ENCODE measurements at regions not wholly inside any gene's neighbourhood (a gene's known extent, or its start where the extent isn't known, plus 50 kb on each side); places are given as distances from the start of the nearest gene placed in this dataset.
"Not testable (repeated sequence)": the region's sequence is repeated elsewhere in the genome, so short reads cannot be mapped to it uniquely, and the experiment has no call there.

DNA sequence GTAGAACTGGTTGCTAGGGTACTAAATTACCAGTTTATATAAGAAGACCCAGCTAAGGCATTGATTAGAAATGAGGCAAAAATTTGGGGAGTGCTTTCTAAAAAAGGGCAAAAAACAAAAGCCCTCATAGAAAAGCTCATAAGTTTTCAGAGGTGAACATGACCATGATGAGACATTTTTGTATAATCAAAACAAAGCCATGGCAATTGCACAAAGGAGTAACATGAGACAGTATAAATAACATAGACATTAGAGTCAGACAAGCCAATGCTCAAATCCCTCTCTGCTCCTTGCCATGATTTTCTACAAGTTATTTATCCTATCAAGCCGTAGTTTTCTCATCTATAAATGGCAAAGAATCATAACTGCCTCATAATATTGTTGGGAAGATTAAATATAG is 112.2 kb upstream of the ADTRP start:
- no peak for DNase-seq
- no peak overlapping the region for H3K27ac Mint-ChIP-seq
- H3K4me1 Mint-ChIP-seq, result peaks cover 2% of the 10 kb centered on the region
- H3K9me3 Mint-ChIP-seq, result peaks cover 2% of the 10 kb centered on the region
- H3K27me3 Mint-ChIP-seq, result peaks cover 3% of the 10 kb centered on the region
- intact Hi-C loops (cut with micrococcal nuclease), result no loop called here
- no peaks in the 10 kb centered on the region for H3K36me3 Mint-ChIP-seq (ENCODE audit: low read depth)
- no peak overlapping the region for H3K4me3 Mint-ChIP-seq

GRCh38 chr6:11890209-11890608 is 111.6 kb upstream of the ADTRP start:
- H3K4me3 Mint-ChIP-seq, result no peak overlapping the region
- H3K9me3 Mint-ChIP-seq, result peaks cover 8% of the 10 kb centered on the region
- peaks cover 3% of the 10 kb centered on the region for H3K27me3 Mint-ChIP-seq
- H3K36me3 Mint-ChIP-seq (ENCODE audit: low read depth), result no peaks in the 10 kb centered on the region
- intact Hi-C loops (cut with micrococcal nuclease), result no loop called here
- peaks cover 2% of the 10 kb centered on the region for H3K4me1 Mint-ChIP-seq
- no peak for DNase-seq
- no peak overlapping the region for H3K27ac Mint-ChIP-seq

GRCh38 chr6:11889572-11889971 is 111.0 kb upstream of the ADTRP start:
- Mint-ChIP-seq H3K4me3 (no peak overlapping the region), H3K36me3 (ENCODE audit: low read depth) (no peaks in the 10 kb centered on the region), H3K27ac (no peak overlapping the region), H3K4me1 (peaks cover 2% of the 10 kb centered on the region), H3K27me3 (peaks cover 3% of the 10 kb centered on the region), H3K9me3 (peaks cover 9% of the 10 kb centered on the region)
- intact Hi-C loops (cut with micrococcal nuclease), result no loop called here
- DNase-seq, result no peak

GRCh38 chr6:11888727-11889126 is 110.1 kb upstream of the ADTRP start:
- intact Hi-C loops (cut with micrococcal nuclease), result no loop called here
- Mint-ChIP-seq H3K4me1 (peaks cover 2% of the 10 kb centered on the region), H3K27me3 (peaks cover 3% of the 10 kb centered on the region), H3K27ac (no peak overlapping the region), H3K4me3 (no peak overlapping the region), H3K36me3 (ENCODE audit: low read depth) (no peaks in the 10 kb centered on the region), H3K9me3 (peaks cover 9% of the 10 kb centered on the region)
- no peak for DNase-seq

GRCh38 chr6:11885159-11885558 is 106.6 kb upstream of the ADTRP start:
- peaks cover 2% of the 10 kb centered on the region for H3K4me1 Mint-ChIP-seq
- H3K27me3 Mint-ChIP-seq, result peaks cover 3% of the 10 kb centered on the region
- peaks cover 20% of the 10 kb centered on the region for H3K9me3 Mint-ChIP-seq
- no peak overlapping the region for H3K4me3 Mint-ChIP-seq
- DNase-seq, result no peak
- H3K36me3 Mint-ChIP-seq (ENCODE audit: low read depth), result no peaks in the 10 kb centered on the region
- H3K27ac Mint-ChIP-seq, result no peak overlapping the region
- intact Hi-C loops (cut with micrococcal nuclease), result no loop called here

DNA sequence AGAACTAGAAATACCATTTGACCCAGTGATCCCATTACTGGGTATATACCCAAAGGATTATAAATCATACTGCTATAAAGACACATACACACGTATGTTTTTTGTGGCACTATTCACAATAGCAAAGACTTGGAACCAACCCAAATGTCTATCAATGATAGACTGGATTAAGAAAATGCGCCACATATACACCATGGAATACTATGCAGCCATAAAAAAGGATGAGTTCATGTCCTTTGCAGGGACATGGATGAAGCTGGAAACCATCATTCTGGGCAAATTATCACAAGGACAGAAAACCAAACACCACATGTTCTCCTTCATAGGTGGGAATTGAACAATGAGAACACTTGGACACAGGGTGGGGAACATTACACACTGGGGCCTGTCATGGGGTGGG is 104.9 kb upstream of the ADTRP start:
- DNase-seq; H3K36me3 Mint-ChIP-seq (ENCODE audit: low read depth); H3K27ac Mint-ChIP-seq; H3K4me1 Mint-ChIP-seq; intact Hi-C loops (cut with micrococcal nuclease); H3K27me3 Mint-ChIP-seq; H3K4me3 Mint-ChIP-seq: not testable (repeated sequence)
- H3K9me3 Mint-ChIP-seq, result peaks cover 24% of the 10 kb centered on the region

GRCh38 chr6:11880156-11880555 is 101.6 kb upstream of the ADTRP start:
- H3K9me3 Mint-ChIP-seq, result peaks cover 15% of the 10 kb centered on the region
- H3K4me3 Mint-ChIP-seq; H3K36me3 Mint-ChIP-seq (ENCODE audit: low read depth); H3K4me1 Mint-ChIP-seq; H3K27ac Mint-ChIP-seq; H3K27me3 Mint-ChIP-seq; intact Hi-C loops (cut with micrococcal nuclease): not testable (repeated sequence)
- DNase-seq, result peak; percentile 22

DNA sequence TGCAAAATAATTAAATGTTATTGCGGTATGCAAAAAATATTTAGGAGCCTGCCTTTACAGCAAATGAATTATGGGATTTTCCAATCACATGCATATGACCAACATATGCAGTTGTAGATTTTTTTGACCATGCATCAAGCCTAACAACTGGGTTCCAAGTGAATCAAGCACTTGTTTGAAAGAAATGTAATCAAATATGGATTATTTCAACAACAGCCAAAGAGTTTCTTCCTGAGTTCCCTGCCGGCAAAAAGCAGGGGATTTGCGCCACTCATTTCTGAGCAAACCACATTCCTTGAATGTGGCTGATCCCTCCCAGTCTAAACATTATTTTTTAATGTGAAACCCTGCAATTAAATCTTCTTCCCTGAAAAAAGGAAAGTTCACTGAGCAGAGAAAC is 100.1 kb upstream of the ADTRP start:
- Mint-ChIP-seq H3K36me3 (ENCODE audit: low read depth) (no peaks in the 10 kb centered on the region), H3K4me1 (no peaks in the 10 kb centered on the region), H3K27me3 (peaks cover 3% of the 10 kb centered on the region), H3K4me3 (no peak overlapping the region), H3K27ac (no peak overlapping the region), H3K9me3 (peaks cover 15% of the 10 kb centered on the region)
- intact Hi-C loops (cut with micrococcal nuclease), result no loop called here
- DNase-seq, result no peak

GRCh38 chr6:11878029-11878428 is 99.4 kb upstream of the ADTRP start:
- no peak overlapping the region for H3K27ac Mint-ChIP-seq
- no peak for DNase-seq
- H3K27me3 Mint-ChIP-seq, result peaks cover 3% of the 10 kb centered on the region
- H3K9me3 Mint-ChIP-seq, result peaks cover 15% of the 10 kb centered on the region
- H3K4me3 Mint-ChIP-seq, result no peak overlapping the region
- intact Hi-C loops (cut with micrococcal nuclease), result no loop called here
- no peaks in the 10 kb centered on the region for H3K36me3 Mint-ChIP-seq (ENCODE audit: low read depth)
- no peaks in the 10 kb centered on the region for H3K4me1 Mint-ChIP-seq

DNA sequence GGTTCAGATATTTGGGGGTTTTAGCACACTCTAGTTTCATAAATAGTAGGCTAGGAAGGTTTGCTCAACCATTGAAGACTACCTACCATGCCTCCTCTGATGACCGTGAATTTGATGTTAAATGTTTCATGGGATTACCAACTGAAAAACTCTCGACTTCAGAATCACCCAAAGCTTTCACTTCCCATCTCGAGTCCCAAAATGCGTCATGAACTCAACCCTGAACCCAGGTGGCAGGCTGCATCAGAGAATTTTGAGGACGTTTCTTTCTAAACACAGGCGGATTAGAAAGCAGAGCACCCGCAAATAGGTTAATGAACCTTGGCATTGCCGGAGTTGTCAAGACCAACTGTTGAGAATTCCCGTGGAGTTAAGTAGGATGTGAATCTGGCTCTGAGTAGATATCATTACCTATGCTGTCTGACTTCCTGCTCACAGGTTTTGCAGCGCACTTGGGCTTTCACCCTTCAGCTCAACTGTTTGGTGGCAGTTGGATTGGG is 98.4 kb upstream of the ADTRP start:
- Mint-ChIP-seq H3K9me3 (peaks cover 10% of the 10 kb centered on the region), H3K4me3 (no peak overlapping the region), H3K36me3 (ENCODE audit: low read depth) (no peaks in the 10 kb centered on the region), H3K4me1 (no peaks in the 10 kb centered on the region), H3K27me3 (peaks cover under 1% of the 10 kb centered on the region), H3K27ac (no peak overlapping the region)
- intact Hi-C loops (cut with micrococcal nuclease), result no loop called here
- DNase-seq, result no peak

GRCh38 chr6:11875325-11876109 is 96.9 kb upstream of the ADTRP start:
- peak; percentile 29 for DNase-seq
- no peaks in the 10 kb centered on the region for H3K4me1 Mint-ChIP-seq
- intact Hi-C loops (cut with micrococcal nuclease), result no loop called here
- no peaks in the 10 kb centered on the region for H3K27me3 Mint-ChIP-seq
- H3K36me3 Mint-ChIP-seq (ENCODE audit: low read depth), result no peaks in the 10 kb centered on the region
- H3K4me3 Mint-ChIP-seq, result no peak overlapping the region
- H3K9me3 Mint-ChIP-seq, result peaks cover 13% of the 10 kb centered on the region
- H3K27ac Mint-ChIP-seq, result no peak overlapping the region

- no peaks in the 10 kb centered on the region for H3K27me3 Mint-ChIP-seq
- H3K36me3 Mint-ChIP-seq (ENCODE audit: low read depth), result no peaks in the 10 kb centered on the region
- no peak overlapping the region for H3K27ac Mint-ChIP-seq
- no peaks in the 10 kb centered on the region for H3K4me1 Mint-ChIP-seq
- H3K4me3 Mint-ChIP-seq, result no peak overlapping the region
- H3K9me3 Mint-ChIP-seq, result peaks cover 13% of the 10 kb centered on the region
- intact Hi-C loops (cut with micrococcal nuclease), result no loop called here
- DNase-seq, result peak; percentile 29
Observed at GRCh38 chr6:11869672-11870340, 91.2 kb upstream of the ADTRP start.

DNA sequence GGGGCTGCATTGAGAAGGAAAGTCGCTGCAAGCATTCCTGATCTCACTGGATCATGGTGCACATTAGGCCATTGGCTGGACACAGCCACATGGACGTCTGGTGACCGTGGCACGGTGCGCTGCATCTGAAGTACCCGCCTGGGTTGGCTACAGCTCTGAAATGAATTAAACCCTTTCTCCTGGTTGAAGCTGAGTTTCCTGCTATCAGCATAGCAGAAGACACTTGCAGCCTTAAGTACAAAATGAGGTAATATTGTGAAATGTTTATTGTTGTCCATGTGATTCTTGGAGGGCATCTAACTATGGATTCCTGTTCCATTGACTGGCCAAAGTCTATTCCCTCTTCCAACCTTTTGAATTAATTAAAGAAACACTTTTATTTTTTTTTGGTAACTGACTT is 89.8 kb upstream of the ADTRP start:
- Mint-ChIP-seq H3K27ac (no peak overlapping the region), H3K4me1 (no peaks in the 10 kb centered on the region), H3K36me3 (ENCODE audit: low read depth) (no peaks in the 10 kb centered on the region), H3K9me3 (peaks cover 13% of the 10 kb centered on the region), H3K27me3 (no peaks in the 10 kb centered on the region), H3K4me3 (no peak overlapping the region)
- intact Hi-C loops (cut with micrococcal nuclease), result no loop called here
- no peak for DNase-seq

DNA sequence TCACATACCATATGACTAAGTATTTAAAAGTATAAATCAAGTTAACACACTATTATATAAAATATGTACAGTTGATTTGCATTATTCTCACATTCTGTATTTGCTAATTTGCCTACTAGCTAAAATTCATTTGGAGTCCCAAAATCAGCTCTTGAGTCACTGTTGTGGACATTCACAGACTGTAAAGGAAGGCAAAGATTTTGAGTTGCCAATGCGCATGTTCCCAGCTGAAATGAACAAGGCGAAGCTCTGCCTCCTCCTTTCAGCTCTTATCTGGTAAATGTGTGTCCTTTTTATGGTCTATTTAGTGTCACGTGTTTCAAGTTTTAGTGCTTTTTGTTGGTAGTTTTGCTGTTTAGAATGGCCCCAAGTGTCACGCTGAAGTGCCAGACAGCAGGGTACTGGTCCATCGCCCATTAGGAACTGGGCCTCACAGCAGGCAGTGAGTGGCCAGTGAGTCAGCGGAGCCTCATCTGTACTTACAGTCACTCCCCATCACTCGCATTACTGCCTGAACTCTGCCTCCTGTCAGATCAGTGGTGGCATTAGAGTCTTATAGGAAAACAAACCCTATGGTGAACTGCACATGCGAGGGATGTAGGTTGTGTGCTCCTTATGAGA is 87.2 kb upstream of the ADTRP start:
- no peaks in the 10 kb centered on the region for H3K27me3 Mint-ChIP-seq

More for the DNA sequence above, 87.2 kb upstream of the ADTRP start:
- Mint-ChIP-seq H3K36me3 (ENCODE audit: low read depth) (no peaks in the 10 kb centered on the region), H3K27ac (no peak overlapping the region), H3K9me3 (peaks cover 6% of the 10 kb centered on the region), H3K4me3 (no peak overlapping the region), H3K4me1 (no peaks in the 10 kb centered on the region)
- intact Hi-C loops (cut with micrococcal nuclease), result no loop called here
- no peak for DNase-seq
